GM21786 (cell line): ENCODE measurements at regions not wholly inside any gene's neighbourhood (a gene's known extent, or its start where the extent isn't known, plus 50 kb on each side); places are given as distances from the start of the nearest gene placed in this dataset.
"Not testable (repeated sequence)": the region's sequence is repeated elsewhere in the genome, so short reads cannot be mapped to it uniquely, and the experiment has no call there.

Source experiments
- ATAC-seq: cut with Tn5 transposase; IDR thresholded peaks from one replicate; pipeline ENCODE4 v1.9.1; 2021; ENCODE audit not compliant: unreplicated experiment

DNA sequence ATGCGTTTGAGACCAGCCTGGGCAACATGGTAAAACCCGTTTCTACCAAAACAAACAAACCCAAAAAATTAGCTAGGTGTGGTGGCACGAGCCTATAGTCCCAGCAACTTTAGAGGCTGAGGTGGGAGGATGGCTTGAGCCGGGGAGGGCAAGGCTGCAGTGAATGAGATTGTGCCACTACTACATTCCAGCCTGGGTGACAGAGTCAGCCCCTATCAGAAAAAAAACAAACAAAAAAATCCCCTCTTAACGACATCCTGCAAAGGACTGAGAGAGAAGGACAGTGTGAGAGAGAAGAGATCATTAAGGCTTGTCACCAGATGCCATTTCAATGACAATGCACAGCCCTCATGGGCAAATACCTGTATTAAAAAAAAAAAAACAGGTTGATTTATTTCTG is 266.7 kb upstream of the ATP10A start:
- ATAC-seq = no peak

GRCh38 chr15:26128611-26129140 is 265.5 kb upstream of the ATP10A start:
- no peak for ATAC-seq

DNA sequence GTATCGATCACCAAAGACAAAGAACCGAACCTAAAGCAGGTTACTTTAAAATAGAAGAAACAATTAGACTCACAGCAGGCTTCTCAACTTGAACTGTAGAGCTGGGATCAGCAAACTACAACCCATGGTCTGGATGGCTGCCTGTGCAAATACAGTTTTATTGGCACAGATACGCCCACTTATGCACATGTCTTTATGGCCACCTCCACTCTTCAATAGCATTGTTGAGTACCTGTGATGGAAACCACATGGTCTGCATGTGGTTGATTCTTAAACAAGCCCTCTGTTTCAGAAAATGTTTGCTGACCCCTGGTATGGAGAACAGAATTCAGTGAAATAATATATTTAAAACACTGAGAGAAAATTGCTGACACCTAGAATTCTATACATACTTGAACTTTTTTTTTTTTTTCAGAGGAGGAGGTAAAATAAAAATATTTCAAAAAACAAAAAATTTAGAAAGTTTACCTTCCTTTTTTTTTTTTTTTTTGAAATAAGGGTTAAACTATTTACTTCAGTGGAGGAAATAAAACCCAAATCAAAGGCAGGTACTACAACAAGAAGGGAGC is 263.8 kb upstream of the ATP10A start:
- no peak for ATAC-seq

DNA sequence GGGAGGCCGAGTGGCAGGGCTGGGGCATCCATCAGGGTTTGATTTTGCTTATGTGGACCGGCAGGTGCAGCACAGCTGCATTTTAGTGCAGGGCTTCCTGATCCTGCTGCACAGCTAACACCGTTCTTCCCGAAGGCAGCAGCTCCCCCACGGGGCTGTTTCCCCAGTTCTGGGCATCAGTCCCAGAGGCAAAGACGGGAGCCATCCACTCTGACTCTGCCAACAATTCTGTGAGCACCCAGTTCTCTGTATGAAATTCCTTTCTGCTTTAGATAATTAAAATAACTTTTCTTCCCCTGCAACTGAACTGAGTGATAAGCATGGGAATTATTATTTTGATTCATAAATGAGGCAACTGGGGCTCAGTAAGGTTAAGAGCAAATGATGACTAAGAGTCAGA is 262.9 kb upstream of the ATP10A start:
- no peak for ATAC-seq

DNA sequence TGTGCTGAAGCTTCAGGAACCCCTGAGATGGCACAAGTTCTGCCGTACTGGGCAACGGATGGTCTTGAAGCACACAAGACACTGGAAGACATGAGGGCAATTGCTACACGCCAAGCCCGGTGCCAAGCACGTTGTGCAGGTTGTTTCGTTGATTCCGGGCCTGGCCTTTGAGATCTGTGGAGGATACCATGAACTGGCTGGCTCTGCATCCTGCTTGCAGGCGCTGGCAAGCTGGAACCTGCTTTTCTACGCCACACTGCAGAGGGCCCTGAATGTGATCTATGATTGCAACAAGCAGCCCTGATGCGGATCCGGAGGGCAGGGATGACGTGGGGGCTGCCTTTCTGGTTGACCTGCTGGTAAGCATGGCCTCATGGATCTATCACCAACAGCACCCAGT is 262.5 kb upstream of the ATP10A start:
- ATAC-seq = no peak

DNA sequence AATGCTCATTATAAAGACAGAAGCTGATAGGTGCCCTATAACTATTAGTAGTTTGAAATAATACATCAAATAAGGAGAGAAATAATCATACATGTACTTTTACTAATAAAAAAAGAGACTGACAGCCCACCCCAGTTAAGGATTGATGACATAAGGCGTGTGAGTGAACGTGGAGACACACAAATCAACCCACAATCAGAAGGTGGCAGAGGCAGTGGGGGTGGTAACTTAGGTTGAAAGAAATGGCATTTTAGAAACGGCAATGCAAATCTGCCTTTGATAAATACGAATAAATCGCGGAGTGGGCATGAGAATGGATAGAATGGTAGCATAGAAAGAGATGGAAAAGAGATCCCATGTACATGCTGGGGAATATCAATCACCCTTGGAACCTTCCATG is 256.2 kb upstream of the ATP10A start:
- no peak for ATAC-seq

- no peak for ATAC-seq
Measured at GRCh38 chr15:26115229-26115943, 252.3 kb upstream of the ATP10A start.

- not testable (repeated sequence) for ATAC-seq
Measured at GRCh38 chr15:26114128-26114527, 251.0 kb upstream of the ATP10A start.

- no peak for ATAC-seq
Measured at GRCh38 chr15:26113296-26113695, 250.2 kb upstream of the ATP10A start.

GRCh38 chr15:26109203-26109602 is 246.1 kb upstream of the ATP10A start:
- ATAC-seq = no peak

DNA sequence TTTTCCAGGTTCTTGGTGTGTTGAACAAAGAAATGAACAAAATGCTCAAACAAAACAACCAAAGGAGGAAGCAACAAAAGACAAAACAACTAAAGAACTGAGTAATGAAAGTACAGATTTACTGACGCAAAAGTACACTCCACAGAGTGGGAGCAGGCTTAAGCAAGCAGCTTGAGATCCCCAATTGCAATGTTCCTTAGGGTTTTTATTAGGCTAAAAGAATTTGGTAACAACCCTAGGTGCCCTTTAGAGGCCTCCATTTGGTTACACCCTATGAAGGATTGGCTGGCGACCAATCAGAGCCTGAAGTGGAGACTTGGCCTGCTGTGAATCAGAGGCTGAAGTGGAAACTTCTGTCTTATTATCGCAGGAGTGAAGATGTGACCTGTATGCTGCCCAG is 243.4 kb upstream of the ATP10A start:
- no peak for ATAC-seq

DNA sequence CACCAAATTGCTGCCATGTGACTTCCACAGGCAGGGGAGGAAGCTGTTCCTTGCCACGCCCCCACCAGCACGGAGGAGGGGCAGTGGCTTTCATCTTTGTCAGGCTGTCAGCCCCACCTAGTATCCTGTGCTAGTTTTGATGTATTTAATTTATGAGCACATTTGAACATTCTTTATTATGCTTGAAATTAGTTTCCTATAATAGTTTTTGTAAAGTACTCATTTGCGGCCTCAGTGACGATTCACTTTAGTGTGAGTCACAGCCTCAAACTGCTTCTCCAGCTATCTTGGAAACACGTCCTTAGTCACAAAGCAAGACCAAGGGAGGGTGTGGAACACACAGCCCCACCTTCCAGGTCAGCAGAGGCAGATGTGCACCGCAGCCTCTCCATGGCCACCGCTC is 239.9 kb upstream of the ATP10A start:
- no peak for ATAC-seq

- ATAC-seq = no peak
Measured at GRCh38 chr15:26102365-26102764, 239.2 kb upstream of the ATP10A start.

DNA sequence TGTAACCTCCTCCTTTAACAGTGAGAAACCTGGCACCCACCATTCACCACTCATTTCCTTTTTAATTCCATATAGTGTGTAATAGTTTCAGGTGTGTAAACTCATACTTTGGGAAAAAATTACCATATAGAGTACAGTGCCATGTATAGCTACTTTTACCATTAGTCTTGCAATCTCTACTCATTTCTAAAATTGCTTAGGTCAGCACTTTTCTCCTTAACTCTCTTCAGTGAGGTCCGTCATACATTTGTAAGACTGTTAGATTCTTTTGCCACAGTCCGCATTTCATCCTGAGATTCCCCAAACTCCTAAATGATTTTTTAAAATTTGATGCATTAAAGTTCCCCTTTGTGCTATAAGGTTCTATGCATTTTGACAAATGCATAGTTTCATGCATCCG is 238.3 kb upstream of the ATP10A start:
- no peak for ATAC-seq

- ATAC-seq = no peak
Measured at GRCh38 chr15:26098801-26099200, 235.7 kb upstream of the ATP10A start.

GRCh38 chr15:26097216-26097615 is 234.1 kb upstream of the ATP10A start:
- no peak for ATAC-seq

DNA sequence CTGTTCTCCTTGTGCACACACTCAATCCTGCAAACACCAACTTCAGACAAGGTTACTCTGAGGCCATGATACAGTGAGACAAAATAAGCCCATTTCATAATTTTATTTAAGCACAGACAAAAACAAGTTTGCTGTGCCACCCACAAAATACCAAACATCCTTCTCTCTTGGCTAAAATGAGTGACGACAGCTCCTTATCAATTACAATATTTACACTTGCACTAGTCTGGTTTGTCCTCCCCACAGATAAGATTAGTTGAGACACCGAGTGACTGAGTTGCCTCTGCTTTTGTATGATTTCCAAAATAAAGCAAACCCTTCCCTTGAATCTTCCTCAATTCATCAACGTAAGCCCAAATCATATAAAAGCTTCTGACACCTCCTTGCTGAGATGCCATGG is 233.5 kb upstream of the ATP10A start:
- ATAC-seq = no peak

- no peak for ATAC-seq
Measured at GRCh38 chr15:26095710-26096330, 232.7 kb upstream of the ATP10A start.

DNA sequence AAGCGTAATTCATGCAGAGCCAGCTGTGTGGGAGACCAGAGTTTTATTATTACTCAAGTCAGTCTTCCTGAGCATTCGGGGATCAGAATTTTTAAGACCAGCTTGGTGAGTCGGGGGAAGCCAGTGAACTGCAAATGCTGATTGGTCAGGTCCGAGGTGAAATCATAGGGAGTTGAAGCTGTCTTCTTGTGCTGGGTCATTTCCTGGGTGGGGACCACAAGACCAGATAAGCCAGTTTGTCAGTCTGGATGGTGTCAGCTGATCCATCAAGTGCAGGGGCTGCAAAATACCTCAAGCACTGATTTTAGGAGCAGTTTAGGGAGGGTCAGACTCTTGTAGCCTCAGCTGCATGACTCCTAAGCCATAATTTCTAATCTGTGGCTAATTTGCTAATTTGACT is 228.1 kb upstream of the ATP10A start:
- ATAC-seq = no peak

- ATAC-seq = no peak
Measured at GRCh38 chr15:26087881-26088280, 224.8 kb upstream of the ATP10A start.

GRCh38 chr15:26087395-26087794 is 224.3 kb upstream of the ATP10A start:
- ATAC-seq = no peak

- no peak for ATAC-seq
Measured at GRCh38 chr15:26084771-26085170, 221.6 kb upstream of the ATP10A start.
